H1 (cell line): ENCODE measurements at regions not wholly inside any gene's neighbourhood (a gene's known extent, or its start where the extent isn't known, plus 50 kb on each side); places are given as distances from the start of the nearest gene placed in this dataset.

Experiments
- CTCF ChIA-PET: fragments of 300-600 bp; sonication (Branson Sonifier 250); formaldehyde crosslinking; loops from one replicate; lab custom pipeline; 2021; ENCODE audit not compliant: partially characterized antibody; lab: Charles Lee
- POLR2A ChIA-PET: fragments of 300-600 bp; sonication (Branson Sonifier 250); formaldehyde crosslinking; loops from one replicate; lab custom pipeline; 2021; ENCODE audit warnings: inconsistent platforms; ENCODE audit not compliant: partially characterized antibody; lab: Charles Lee
- DNase-seq, 2 experiments: peaks; one replicate each; pipeline versions ENCODE4 v3.0.0 to v3.0.0-alpha.2; 2010 to 2022; ENCODE audit warnings: low spot score in 2 of 2, low read depth in 1 of 2, mixed read lengths in 1 of 2
- FAIRE-seq: peaks from 2 replicates; lab custom pipeline; 2011; peaks lifted over from hg19 to GRCh38; lab: Jason Lieb, UNC
- H2AFZ ChIP-seq: 2 replicates; pipeline ENCODE4 v1.8.1; 2012; ENCODE audit warnings: low read length, inconsistent platforms
- H2AK5ac ChIP-seq: 2 replicates; pipeline ENCODE4 v1.6.1; 2013; ENCODE audit warnings: low read depth, low read length
- H2BK120ac ChIP-seq: replicated peaks from 2 replicates; pipeline ENCODE3; 2013; ENCODE audit warnings: low read depth, low read length, inconsistent platforms
- H2BK12ac ChIP-seq: 2 replicates; pipeline ENCODE4 v1.6.1; 2013; ENCODE audit warnings: low read depth, low read length
- H2BK15ac ChIP-seq: 2 replicates; pipeline ENCODE4 v1.6.1; 2013; ENCODE audit warnings: low read length
- H2BK20ac ChIP-seq: 2 replicates; pipeline ENCODE4 v1.6.1; 2013; ENCODE audit warnings: low read length
- H2BK5ac ChIP-seq: 2 replicates; pipeline ENCODE4 v1.6.1; 2013; ENCODE audit warnings: low read depth, low read length
- H3K14ac ChIP-seq: 2 replicates; pipeline ENCODE4 v1.6.1; 2013; ENCODE audit warnings: inconsistent platforms; ENCODE audit not compliant: insufficient read length
- H3K18ac ChIP-seq: 2 replicates; pipeline ENCODE4 v1.6.1; 2013; ENCODE audit warnings: low read length; ENCODE audit errors: extremely low read depth
- H3K23ac ChIP-seq: 2 replicates; pipeline ENCODE4 v1.6.1; 2013; ENCODE audit warnings: inconsistent platforms; ENCODE audit not compliant: insufficient read length
- H3K23me2 ChIP-seq: 2 replicates; pipeline ENCODE4 v1.6.1; 2013; ENCODE audit warnings: low read depth, low read length
- H3K27ac ChIP-seq: 2 replicates; pipeline ENCODE4 v1.6.1; 2011; ENCODE audit warnings: low read depth, low read length, inconsistent platforms
- H3K27me3 ChIP-seq, 4 experiments: replicated peaks in 1 of 4; 1 replicate in 1 of 4; 2 replicates in 3 of 4; pipeline versions ENCODE4 v1.6.1 to v1.8.1; 2011 to 2013; ENCODE audit warnings: low read length in 3 of 4, mild to moderate bottlenecking in 3 of 4, inconsistent platforms in 2 of 4, mixed read lengths in 2 of 4, moderate library complexity in 1 of 4; ENCODE audit not compliant: control insufficient read depth in 3 of 4, insufficient read depth in 3 of 4; ENCODE audit errors: extremely low read depth in 1 of 4
- H3K36me3 ChIP-seq, 4 experiments: 2 replicates each; pipeline versions ENCODE4 v1.6.1 to v1.8.1; 2011 to 2013; ENCODE audit warnings: mild to moderate bottlenecking in 4 of 4, low read length in 3 of 4, moderate library complexity in 2 of 4, control low read depth in 1 of 4, inconsistent platforms in 1 of 4; ENCODE audit not compliant: insufficient read depth in 4 of 4, control insufficient read depth in 2 of 4
- H3K4ac ChIP-seq: replicated peaks from 2 replicates; pipeline ENCODE3; 2013; ENCODE audit warnings: low read length, low read depth, mixed read lengths, inconsistent platforms; ENCODE audit not compliant: insufficient read length
- H3K4me1 ChIP-seq, 4 experiments: replicated peaks in 1 of 4; 1 replicate in 1 of 4; 2 replicates in 3 of 4; pipeline versions ENCODE4 v1.6.1 to v1.8.1; 2011 to 2013; ENCODE audit warnings: low read length in 3 of 4, inconsistent platforms in 2 of 4, mixed read lengths in 1 of 4; ENCODE audit not compliant: insufficient read depth in 4 of 4, control insufficient read depth in 3 of 4
- H3K4me2 ChIP-seq, 2 experiments: 2 replicates each; pipeline versions ENCODE4 v1.6.1 to v1.8.1; 2011 to 2013; ENCODE audit warnings: low read depth in 2 of 2, low read length in 2 of 2, control low read depth in 1 of 2, inconsistent platforms in 1 of 2, mild to moderate bottlenecking in 1 of 2; ENCODE audit not compliant: insufficient read depth in 1 of 2
- H3K4me3 ChIP-seq, 4 experiments: fragments of 200-600, 300-600 bp in 1 of 4; sonication (generic), shearing (Covaris generic), sonication (Bioruptor Twin) in 1 of 4; 2 replicates each; pipeline versions ENCODE4 v1.5.1 to v1.8.1; 2011 to 2016; ENCODE audit warnings: low read length in 4 of 4, low read depth in 3 of 4, control low read depth in 2 of 4, inconsistent platforms in 2 of 4, mild to moderate bottlenecking in 2 of 4, mixed read lengths in 1 of 4, moderate library complexity in 1 of 4; ENCODE audit not compliant: insufficient read depth in 2 of 4; ENCODE audit errors: extremely low read depth in 1 of 4
- H3K56ac ChIP-seq: replicated peaks from 2 replicates; pipeline ENCODE3; 2013; ENCODE audit warnings: low read depth, mild to moderate bottlenecking, mixed read lengths, low read length, inconsistent platforms; ENCODE audit not compliant: insufficient read length
- H3K79me1 ChIP-seq: 2 replicates; pipeline ENCODE4 v1.6.1; 2013; ENCODE audit warnings: low read depth, low read length, control low read depth
- H3K79me2 ChIP-seq, 2 experiments: 2 replicates each; pipeline versions ENCODE4 v1.6.1 to v1.8.1; 2012 to 2013; ENCODE audit warnings: low read length in 2 of 2, mild to moderate bottlenecking in 2 of 2, inconsistent platforms in 1 of 2; ENCODE audit not compliant: insufficient read depth in 2 of 2, control insufficient read depth in 1 of 2
- H3K9ac ChIP-seq, 4 experiments: replicated peaks in 1 of 4; 1 replicate in 1 of 4; 2 replicates in 3 of 4; pipeline versions ENCODE4 v1.6.1 to v1.8.1; 2011 to 2013; ENCODE audit warnings: low read depth in 3 of 4, low read length in 3 of 4, control low read depth in 2 of 4, mild to moderate bottlenecking in 2 of 4, moderate library complexity in 2 of 4, inconsistent platforms in 1 of 4; ENCODE audit errors: extremely low read depth in 1 of 4
- H3K9me3 ChIP-seq, 2 experiments: 2 replicates each; pipeline versions ENCODE4 v1.6.1 to v1.8.1; 2012 to 2013; ENCODE audit warnings: mild to moderate bottlenecking in 2 of 2, moderate library complexity in 2 of 2, control low read depth in 1 of 2, inconsistent platforms in 1 of 2, low read depth in 1 of 2, low read length in 1 of 2, mixed read lengths in 1 of 2; ENCODE audit not compliant: insufficient read depth in 2 of 2
- H4K20me1 ChIP-seq, 2 experiments: replicated peaks in 1 of 2; 2 replicates each; pipeline versions ENCODE3 to v1.8.1; 2011 to 2013; ENCODE audit warnings: inconsistent platforms in 2 of 2, low read length in 2 of 2, mild to moderate bottlenecking in 1 of 2; ENCODE audit not compliant: insufficient read depth in 2 of 2, control insufficient read depth in 1 of 2
- H4K5ac ChIP-seq: 2 replicates; pipeline ENCODE4 v1.6.1; 2013; ENCODE audit warnings: low read length, low read depth, mixed read lengths, inconsistent platforms; ENCODE audit not compliant: insufficient read length
- H4K8ac ChIP-seq: 2 replicates; pipeline ENCODE4 v1.8.0; 2013; ENCODE audit warnings: mild to moderate bottlenecking, moderate library complexity, low read length, inconsistent platforms; ENCODE audit not compliant: insufficient read depth; ENCODE audit errors: extremely low read depth
- H4K91ac ChIP-seq: replicated peaks from 2 replicates; pipeline ENCODE3; 2013; ENCODE audit warnings: low read length, mixed read lengths, inconsistent platforms; ENCODE audit not compliant: insufficient read length
- CTCF ChIP-seq, 3 experiments: IDR thresholded peaks; 1 replicate in 2 of 3; 2 replicates in 1 of 3; pipeline versions ENCODE4 v1.5.1 to v1.6.1; 2011; ENCODE audit warnings: low read length in 3 of 3, mild to moderate bottlenecking in 3 of 3, inconsistent platforms in 2 of 3, low read depth in 1 of 3, moderate library complexity in 1 of 3; ENCODE audit not compliant: insufficient read depth in 1 of 3; ENCODE audit errors: control extremely low read depth in 1 of 3
- FOSL1 ChIP-seq: IDR thresholded peaks from 2 replicates; pipeline ENCODE4 v1.6.1; 2011; ENCODE audit warnings: mild to moderate bottlenecking, low read depth, low read length, moderate library complexity; ENCODE audit not compliant: insufficient read depth
- GABPA ChIP-seq: IDR thresholded peaks from 2 replicates; pipeline ENCODE4 v1.6.1; 2011; ENCODE audit warnings: mild to moderate bottlenecking, low read length, moderate library complexity, borderline replicate concordance; ENCODE audit not compliant: insufficient read depth
- MAFK ChIP-seq: IDR thresholded peaks from 2 replicates; pipeline ENCODE4 v1.6.1; 2012; ENCODE audit warnings: low read depth, mild to moderate bottlenecking, improper control_type of control experiment, low read length

- H3K9ac ChIP-seq, result no peak overlapping the region
- no peak overlapping the region for H3K56ac ChIP-seq
- H2BK15ac ChIP-seq, result no peak overlapping the region
- no peaks in the 10 kb centered on the region for H3K79me1 ChIP-seq
- no peak overlapping the region for H4K91ac ChIP-seq
- H3K23ac ChIP-seq, result no peak overlapping the region
- H3K4me1 ChIP-seq, result no peaks in the 10 kb centered on the region
- no peak overlapping the region for H4K5ac ChIP-seq
- no peak overlapping the region for H3K4me3 ChIP-seq
- H2AK5ac ChIP-seq, result no peak overlapping the region
- peaks cover 0 to 3% of the 10 kb centered on the region in 2 experiments; a peak in 1 of 4 replicates for H3K9me3 ChIP-seq
- CTCF ChIA-PET, result interaction anchor here (1.3 kb wide), 1 partner anchor 13 kb away, joined by 3 read pairs; no protein-coding TSS in a partner anchor
- no peaks in the 10 kb centered on the region for H3K79me2 ChIP-seq
- no peaks in the 10 kb centered on the region for H3K36me3 ChIP-seq
- FAIRE-seq (no peak), DNase-seq (no peak)
- no peaks in the 10 kb centered on the region for H3K27me3 ChIP-seq
- H2BK12ac ChIP-seq, result no peak overlapping the region
- H3K23me2 ChIP-seq, result no peaks in the 10 kb centered on the region
- no peak overlapping the region for H2BK20ac ChIP-seq
- no peak overlapping the region for H3K27ac ChIP-seq
- H4K8ac ChIP-seq, result no peak overlapping the region
- no peak for TF ChIP-seq CTCF (IDR thresholded peaks at IDR 0.05; ENCODE audit: control extremely low read depth in 1 of 3, insufficient read depth in 1 of 3, low read depth in 1 of 3, low read length in 3 of 3)
- no peak for TF ChIP-seq FOSL1
- no peak for TF ChIP-seq GABPA
- no peak for TF ChIP-seq MAFK
- TF ChIP-seq, all 59 proteins: peak for 0
- Histone ChIP-seq H2AFZ (no peak overlapping the region), H4K20me1 (no peaks in the 10 kb centered on the region), H3K18ac (no peak overlapping the region), H2BK120ac (no peak overlapping the region), H3K4ac (no peak overlapping the region), H3K14ac (no peak overlapping the region), H3K4me2 (no peak overlapping the region), H2BK5ac (no peak overlapping the region)
- POLR2A ChIA-PET, result no interaction called here
Observed at GRCh38 chr15:61390138-61390537, 161.0 kb upstream of the RORA start.
